Neural crest cell (in vitro differentiated cells): ENCODE measurements at regions not wholly inside any gene's neighbourhood (a gene's known extent, or its start where the extent isn't known, plus 50 kb on each side); places are given as distances from the start of the nearest gene placed in this dataset.

Source experiments
- DNase-seq: peaks from one replicate; pipeline ENCODE4 v3.0.0; 2021; ENCODE audit warnings: low read depth, mixed read lengths, low spot score
- H3K27ac Mint-ChIP-seq: one replicate; pipeline ENCODE4 v1.8.0; 2021; ENCODE audit warnings: mild to moderate bottlenecking, mixed read lengths; ENCODE audit not compliant: unreplicated experiment
- H3K27me3 Mint-ChIP-seq: 2 replicates; pipeline ENCODE4 v1.8.0; 2021; ENCODE audit warnings: low read depth, mild to moderate bottlenecking, mixed read lengths
- H3K36me3 Mint-ChIP-seq: 2 replicates; pipeline ENCODE4 v1.8.0; 2021; ENCODE audit warnings: low read depth, mild to moderate bottlenecking, mixed read lengths
- H3K4me1 Mint-ChIP-seq: 2 replicates; pipeline ENCODE4 v1.8.0; 2021; ENCODE audit warnings: mixed read lengths
- H3K4me3 Mint-ChIP-seq: one replicate; pipeline ENCODE4 v1.8.0; 2021; ENCODE audit warnings: mild to moderate bottlenecking, mixed read lengths
- H3K9me3 Mint-ChIP-seq: 2 replicates; pipeline ENCODE4 v1.8.0; 2021; ENCODE audit warnings: mixed read lengths
- TF ChIP-seq, protein P1 (sequence below): fragments of 200-600 bp; sonication (generic); conservative IDR thresholded peaks from 2 replicates; pipeline ENCODE4 v1.5.0; 2021; ENCODE audit warnings: antibody characterized with exemption, mild to moderate bottlenecking

GRCh38 chr13:106232681-106233080, 302.8 kb downstream of the EFNB2 start:
- H3K4me1 Mint-ChIP-seq = no peaks in the 10 kb centered on the region
- peaks cover 9% of the 10 kb centered on the region for H3K9me3 Mint-ChIP-seq
- no peak overlapping the region for H3K27ac Mint-ChIP-seq
- no peak overlapping the region for H3K4me3 Mint-ChIP-seq
- no peaks in the 10 kb centered on the region for H3K27me3 Mint-ChIP-seq
- TF ChIP-seq, protein P1, sequence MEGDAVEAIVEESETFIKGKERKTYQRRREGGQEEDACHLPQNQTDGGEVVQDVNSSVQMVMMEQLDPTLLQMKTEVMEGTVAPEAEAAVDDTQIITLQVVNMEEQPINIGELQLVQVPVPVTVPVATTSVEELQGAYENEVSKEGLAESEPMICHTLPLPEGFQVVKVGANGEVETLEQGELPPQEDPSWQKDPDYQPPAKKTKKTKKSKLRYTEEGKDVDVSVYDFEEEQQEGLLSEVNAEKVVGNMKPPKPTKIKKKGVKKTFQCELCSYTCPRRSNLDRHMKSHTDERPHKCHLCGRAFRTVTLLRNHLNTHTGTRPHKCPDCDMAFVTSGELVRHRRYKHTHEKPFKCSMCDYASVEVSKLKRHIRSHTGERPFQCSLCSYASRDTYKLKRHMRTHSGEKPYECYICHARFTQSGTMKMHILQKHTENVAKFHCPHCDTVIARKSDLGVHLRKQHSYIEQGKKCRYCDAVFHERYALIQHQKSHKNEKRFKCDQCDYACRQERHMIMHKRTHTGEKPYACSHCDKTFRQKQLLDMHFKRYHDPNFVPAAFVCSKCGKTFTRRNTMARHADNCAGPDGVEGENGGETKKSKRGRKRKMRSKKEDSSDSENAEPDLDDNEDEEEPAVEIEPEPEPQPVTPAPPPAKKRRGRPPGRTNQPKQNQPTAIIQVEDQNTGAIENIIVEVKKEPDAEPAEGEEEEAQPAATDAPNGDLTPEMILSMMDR = no peak
- no peak for DNase-seq
- H3K36me3 Mint-ChIP-seq = peaks cover 8% of the 10 kb centered on the region

DNA sequence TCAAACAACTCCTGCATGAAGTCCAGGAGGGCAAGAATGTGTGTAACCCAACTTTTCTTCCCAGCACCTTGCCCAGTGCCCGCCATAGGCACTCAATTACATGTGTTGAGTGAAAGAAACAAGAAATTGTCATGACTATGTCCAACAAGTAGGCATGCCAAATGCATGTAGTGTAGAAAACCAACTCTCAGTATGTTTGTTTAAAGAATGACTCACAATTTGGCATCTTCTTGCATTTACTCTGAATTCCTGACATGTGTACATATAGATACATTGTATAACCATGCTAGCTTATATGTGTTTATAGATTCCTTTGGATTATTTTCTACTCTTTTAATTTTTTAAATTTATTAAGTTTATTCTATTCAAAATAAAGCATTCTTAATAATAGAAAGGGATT, 305.0 kb downstream of the EFNB2 start:
- H3K9me3 Mint-ChIP-seq = peaks cover 9% of the 10 kb centered on the region
- H3K4me3 Mint-ChIP-seq = no peak overlapping the region
- peaks cover 8% of the 10 kb centered on the region for H3K36me3 Mint-ChIP-seq
- TF ChIP-seq, protein P1 = no peak
- no peak for DNase-seq
- no peaks in the 10 kb centered on the region for H3K27me3 Mint-ChIP-seq
- no peaks in the 10 kb centered on the region for H3K4me1 Mint-ChIP-seq
- H3K27ac Mint-ChIP-seq = no peak overlapping the region

DNA sequence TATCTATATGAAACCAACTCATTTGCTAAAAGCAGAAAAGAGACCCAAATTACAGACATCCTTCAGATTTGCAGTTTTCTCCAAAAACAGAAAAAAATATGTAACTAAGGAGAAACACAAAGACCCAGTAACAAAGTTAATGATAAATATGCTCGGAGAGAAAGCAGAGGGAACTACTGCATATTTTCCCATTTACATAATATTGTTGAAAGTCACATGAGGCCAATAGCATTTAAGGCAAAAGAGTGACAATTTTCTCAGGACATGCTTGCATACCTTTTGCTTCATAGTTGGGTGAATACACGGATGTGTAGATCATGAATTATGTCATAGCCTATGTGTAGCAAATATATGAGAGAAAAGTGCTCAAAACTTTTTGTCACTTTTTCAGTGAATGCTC, 310.3 kb downstream of the EFNB2 start:
- H3K27me3 Mint-ChIP-seq = no peaks in the 10 kb centered on the region
- peaks cover 2% of the 10 kb centered on the region for H3K36me3 Mint-ChIP-seq
- no peaks in the 10 kb centered on the region for H3K9me3 Mint-ChIP-seq
- no peak overlapping the region for H3K27ac Mint-ChIP-seq
- no peak overlapping the region for H3K4me3 Mint-ChIP-seq
- TF ChIP-seq, protein P1 = no peak
- H3K4me1 Mint-ChIP-seq = peaks cover 5% of the 10 kb centered on the region
- no peak for DNase-seq

DNA sequence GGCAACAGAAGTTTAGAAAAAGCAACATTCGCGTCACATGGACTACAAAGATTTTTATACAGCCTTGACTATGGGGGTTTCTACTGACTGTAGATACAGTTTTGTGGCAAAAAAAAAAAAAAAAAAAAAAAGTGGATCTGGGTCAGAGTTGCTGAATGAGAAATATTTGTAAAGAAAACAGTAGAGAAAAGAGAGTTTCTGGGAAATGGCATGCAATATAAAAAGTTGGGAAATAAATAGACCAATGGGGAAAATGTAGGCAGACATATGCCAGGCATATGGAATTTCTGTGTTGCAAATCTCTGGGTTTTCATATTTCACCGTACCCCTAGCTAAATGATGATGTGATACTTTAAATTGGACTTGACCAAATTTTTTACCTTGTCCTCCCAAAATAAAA, 315.3 kb downstream of the EFNB2 start:
- TF ChIP-seq, protein P1 = no peak
- Mint-ChIP-seq H3K27me3 (no peaks in the 10 kb centered on the region), H3K4me3 (no peak overlapping the region), H3K27ac (no peak overlapping the region), H3K9me3 (no peaks in the 10 kb centered on the region), H3K4me1 (peaks cover 8% of the 10 kb centered on the region), H3K36me3 (peaks cover 2% of the 10 kb centered on the region)
- DNase-seq = no peak

DNA sequence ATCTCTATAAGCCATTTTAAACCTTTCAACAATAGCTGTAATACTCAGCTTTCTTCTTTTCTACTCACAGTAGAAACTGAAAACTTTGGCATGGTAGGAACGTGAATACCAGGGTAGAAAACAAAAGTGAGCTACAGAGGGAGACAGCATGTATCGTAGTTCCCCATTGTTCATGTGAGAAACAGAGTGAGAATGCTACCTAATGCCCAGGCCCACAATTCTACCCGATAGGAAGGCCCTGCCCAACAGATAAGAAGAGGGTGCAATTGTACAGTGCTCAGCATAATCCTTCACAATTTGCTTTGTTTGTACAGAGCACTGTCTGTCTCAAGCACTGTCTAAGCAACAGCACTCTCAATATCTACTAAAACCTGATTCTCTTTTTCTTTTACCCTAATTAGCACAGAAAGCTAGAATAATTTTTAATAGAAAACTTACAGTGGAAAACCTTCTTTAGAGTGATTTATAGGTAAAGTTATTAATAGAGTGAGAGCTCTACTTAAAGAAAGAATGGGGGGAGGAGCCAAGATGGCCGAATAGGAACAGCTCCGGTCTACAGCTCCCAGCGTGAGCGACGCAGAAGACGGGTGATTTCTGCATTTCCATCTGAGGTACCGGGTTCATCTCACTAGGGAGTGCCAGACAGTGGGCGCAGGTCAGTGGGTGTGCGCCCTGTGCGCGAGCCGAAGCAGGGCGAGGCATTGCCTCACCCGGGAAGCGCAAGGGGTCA, 322.3 kb downstream of the EFNB2 start:
- no peaks in the 10 kb centered on the region for H3K36me3 Mint-ChIP-seq
- no peak for DNase-seq

More for the DNA sequence above, 322.3 kb downstream of the EFNB2 start:
- TF ChIP-seq, protein P1 = no peak
- H3K4me1 Mint-ChIP-seq = peaks cover 24% of the 10 kb centered on the region
- peak overlapping the region; percentile 47 for H3K4me3 Mint-ChIP-seq
- peak overlapping the region; percentile 69 for H3K27ac Mint-ChIP-seq
- no peaks in the 10 kb centered on the region for H3K9me3 Mint-ChIP-seq
- H3K27me3 Mint-ChIP-seq = no peaks in the 10 kb centered on the region
